HFFc6 (cell line): ENCODE measurements at regions not wholly inside any gene's neighbourhood (a gene's known extent, or its start where the extent isn't known, plus 50 kb on each side); places are given as distances from the start of the nearest gene placed in this dataset.

ENCODE experiments used
- DNase-seq: peaks from one replicate; pipeline ENCODE4 v3.0.0-alpha.2; 2018
- H3K27ac Mint-ChIP-seq: 2 replicates; pipeline ENCODE4 v1.8.0; 2020; ENCODE audit warnings: mild to moderate bottlenecking, mixed read lengths
- H3K27me3 Mint-ChIP-seq: 2 replicates; pipeline ENCODE4 v1.8.0; 2021; ENCODE audit warnings: mild to moderate bottlenecking, moderate library complexity, mixed read lengths; ENCODE audit not compliant: insufficient read depth
- H3K36me3 Mint-ChIP-seq: 2 replicates; pipeline ENCODE4 v1.8.0; 2021; ENCODE audit warnings: low read depth, mixed read lengths
- H3K4me1 Mint-ChIP-seq: 2 replicates; pipeline ENCODE4 v1.8.0; 2020; ENCODE audit warnings: low read depth, mixed read lengths
- H3K4me3 Mint-ChIP-seq: 2 replicates; pipeline ENCODE4 v1.8.0; 2020; ENCODE audit warnings: mild to moderate bottlenecking, moderate library complexity, mixed read lengths
- H3K9me3 Mint-ChIP-seq: 2 replicates; pipeline ENCODE4 v1.8.0; 2020; ENCODE audit warnings: mild to moderate bottlenecking, mixed read lengths
- TF ChIP-seq, protein P1 (sequence below): fragments of 200-600 bp; sonication (generic); IDR thresholded peaks from 2 replicates; pipeline ENCODE4 v1.5.0; 2021; ENCODE audit warnings: antibody characterized with exemption, mild to moderate bottlenecking

DNA sequence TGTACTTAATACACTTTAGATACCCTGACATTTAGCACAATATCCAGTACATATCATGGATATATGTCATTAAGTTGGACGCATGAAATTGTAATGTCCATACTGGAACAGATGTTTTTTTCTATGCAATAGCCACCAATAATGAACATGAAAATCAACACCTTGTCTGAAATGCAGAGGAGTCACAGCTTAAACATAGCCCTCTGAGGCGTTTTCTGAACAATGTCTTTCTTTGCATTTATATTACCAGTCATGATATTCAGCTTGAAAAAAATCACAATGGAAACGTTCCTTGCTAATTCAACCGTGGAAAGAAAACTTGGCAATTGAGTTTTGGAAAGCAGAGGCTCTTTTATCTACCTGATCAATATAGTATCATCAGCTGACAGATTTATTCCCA is 86.7 kb upstream of the COL11A1 start:
- TF ChIP-seq, protein P1, sequence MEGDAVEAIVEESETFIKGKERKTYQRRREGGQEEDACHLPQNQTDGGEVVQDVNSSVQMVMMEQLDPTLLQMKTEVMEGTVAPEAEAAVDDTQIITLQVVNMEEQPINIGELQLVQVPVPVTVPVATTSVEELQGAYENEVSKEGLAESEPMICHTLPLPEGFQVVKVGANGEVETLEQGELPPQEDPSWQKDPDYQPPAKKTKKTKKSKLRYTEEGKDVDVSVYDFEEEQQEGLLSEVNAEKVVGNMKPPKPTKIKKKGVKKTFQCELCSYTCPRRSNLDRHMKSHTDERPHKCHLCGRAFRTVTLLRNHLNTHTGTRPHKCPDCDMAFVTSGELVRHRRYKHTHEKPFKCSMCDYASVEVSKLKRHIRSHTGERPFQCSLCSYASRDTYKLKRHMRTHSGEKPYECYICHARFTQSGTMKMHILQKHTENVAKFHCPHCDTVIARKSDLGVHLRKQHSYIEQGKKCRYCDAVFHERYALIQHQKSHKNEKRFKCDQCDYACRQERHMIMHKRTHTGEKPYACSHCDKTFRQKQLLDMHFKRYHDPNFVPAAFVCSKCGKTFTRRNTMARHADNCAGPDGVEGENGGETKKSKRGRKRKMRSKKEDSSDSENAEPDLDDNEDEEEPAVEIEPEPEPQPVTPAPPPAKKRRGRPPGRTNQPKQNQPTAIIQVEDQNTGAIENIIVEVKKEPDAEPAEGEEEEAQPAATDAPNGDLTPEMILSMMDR: no peak
- H3K4me3 Mint-ChIP-seq: no peak overlapping the region
- DNase-seq: no peak
- no peaks in the 10 kb centered on the region for H3K9me3 Mint-ChIP-seq
- no peaks in the 10 kb centered on the region for H3K36me3 Mint-ChIP-seq
- no peaks in the 10 kb centered on the region for H3K27me3 Mint-ChIP-seq
- H3K27ac Mint-ChIP-seq: no peak overlapping the region
- peaks cover 64% of the 10 kb centered on the region for H3K4me1 Mint-ChIP-seq

DNA sequence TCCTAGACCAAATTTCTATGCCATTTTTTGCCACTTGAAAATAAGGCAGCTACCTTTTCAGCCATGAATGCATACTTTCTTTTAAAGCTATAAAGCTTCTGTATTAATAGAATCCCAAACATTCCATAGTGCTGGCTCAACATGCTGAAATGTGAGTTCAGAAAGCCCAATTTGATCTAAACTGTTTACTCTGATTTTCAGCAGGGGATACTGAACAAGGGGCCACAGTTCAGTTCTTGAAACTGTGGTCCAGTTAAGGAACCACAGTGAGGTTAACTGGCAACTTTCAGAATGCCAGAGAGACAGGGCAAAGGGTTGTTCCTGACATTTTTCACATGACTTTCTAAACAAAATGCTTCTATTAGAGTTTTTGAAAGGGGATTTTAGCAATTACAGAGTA is 85.7 kb upstream of the COL11A1 start:
- H3K4me3 Mint-ChIP-seq: peak overlapping the region; percentile 35
- peak overlapping the region; percentile 37 for H3K27ac Mint-ChIP-seq
- TF ChIP-seq, protein P1: no peak
- no peaks in the 10 kb centered on the region for H3K27me3 Mint-ChIP-seq
- H3K36me3 Mint-ChIP-seq: no peaks in the 10 kb centered on the region
- DNase-seq: peak; percentile 21
- H3K4me1 Mint-ChIP-seq: peaks cover 68% of the 10 kb centered on the region
- H3K9me3 Mint-ChIP-seq: no peaks in the 10 kb centered on the region

DNA sequence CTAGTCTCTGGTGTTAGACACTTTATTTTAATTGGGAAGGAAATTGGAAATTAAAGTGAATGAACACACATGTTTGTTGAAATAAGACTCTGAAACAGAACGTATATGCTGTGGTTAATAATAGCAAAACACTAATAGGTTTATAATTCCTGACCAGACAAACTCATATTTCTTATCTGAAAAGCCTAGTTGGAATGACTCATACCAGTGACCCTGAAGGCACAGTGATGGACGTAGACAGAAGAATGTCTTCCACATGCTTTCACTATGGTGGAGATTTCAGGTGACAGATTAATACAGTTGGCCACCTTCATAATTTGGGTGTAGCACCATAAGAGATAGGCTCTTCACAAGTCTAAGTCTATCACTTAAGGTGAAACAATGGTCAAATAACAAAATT is 83.0 kb upstream of the COL11A1 start:
- Mint-ChIP-seq H3K4me3 (peak overlapping the region; percentile 54; the same call in 1 of the 2 replicates), H3K4me1 (peaks cover 52% of the 10 kb centered on the region), H3K36me3 (no peaks in the 10 kb centered on the region), H3K27ac (peak overlapping the region; percentile 59), H3K27me3 (no peaks in the 10 kb centered on the region), H3K9me3 (no peaks in the 10 kb centered on the region)
- peak; percentile 50 for DNase-seq
- TF ChIP-seq, protein P1: no peak

DNA sequence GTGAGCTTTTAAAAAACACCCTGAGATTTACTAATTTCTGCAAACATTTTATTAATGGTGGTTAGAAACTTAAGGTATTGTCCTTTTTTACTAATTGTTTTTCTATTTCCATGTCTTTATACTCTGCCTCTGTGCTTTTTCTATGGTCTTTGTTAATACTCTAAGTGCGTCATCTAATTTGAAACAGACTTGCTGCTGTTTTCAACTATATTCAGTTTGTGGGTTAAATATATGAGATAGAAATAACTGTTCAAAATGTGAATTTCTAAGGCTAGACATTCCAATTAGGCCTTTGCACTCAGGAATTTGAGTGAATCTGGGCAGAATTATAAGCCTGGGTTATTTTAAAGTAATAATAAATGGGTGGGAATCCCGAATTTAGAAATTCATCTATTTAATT is 82.4 kb upstream of the COL11A1 start:
- Mint-ChIP-seq H3K36me3 (peaks cover under 1% of the 10 kb centered on the region; the same call in 1 of the 2 replicates), H3K4me3 (peak overlapping the region; percentile 54), H3K27me3 (no peaks in the 10 kb centered on the region), H3K9me3 (peaks cover under 1% of the 10 kb centered on the region; the same call in 1 of the 2 replicates), H3K27ac (peak overlapping the region; percentile 59), H3K4me1 (peaks cover 52% of the 10 kb centered on the region)
- DNase-seq: peak; percentile 24
- TF ChIP-seq, protein P1: no peak

DNA sequence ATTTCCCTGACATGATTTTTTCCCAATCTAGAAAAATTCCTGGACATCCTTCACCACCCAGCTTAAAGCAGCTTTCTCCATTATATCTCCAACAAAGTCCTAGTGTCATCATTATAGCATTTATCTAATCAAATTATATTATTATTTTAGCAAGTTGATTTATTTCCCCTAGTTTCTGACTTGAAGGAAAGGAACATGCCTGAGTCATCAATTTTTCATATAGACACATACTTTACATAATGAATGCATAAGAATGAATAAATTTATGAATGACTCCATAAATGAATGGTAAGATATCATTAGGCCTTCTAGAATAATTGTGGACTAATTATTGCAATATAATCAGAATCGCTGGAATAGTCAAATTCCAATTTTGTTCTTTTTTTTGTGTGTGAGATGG is 79.4 kb upstream of the COL11A1 start:
- Mint-ChIP-seq H3K4me1 (peaks cover 37% of the 10 kb centered on the region), H3K36me3 (peaks cover 10% of the 10 kb centered on the region; the same call in 1 of the 2 replicates), H3K9me3 (peaks cover 10% of the 10 kb centered on the region), H3K27ac (no peak overlapping the region), H3K27me3 (no peaks in the 10 kb centered on the region), H3K4me3 (no peak overlapping the region)
- DNase-seq: no peak
- TF ChIP-seq, protein P1: no peak

DNA sequence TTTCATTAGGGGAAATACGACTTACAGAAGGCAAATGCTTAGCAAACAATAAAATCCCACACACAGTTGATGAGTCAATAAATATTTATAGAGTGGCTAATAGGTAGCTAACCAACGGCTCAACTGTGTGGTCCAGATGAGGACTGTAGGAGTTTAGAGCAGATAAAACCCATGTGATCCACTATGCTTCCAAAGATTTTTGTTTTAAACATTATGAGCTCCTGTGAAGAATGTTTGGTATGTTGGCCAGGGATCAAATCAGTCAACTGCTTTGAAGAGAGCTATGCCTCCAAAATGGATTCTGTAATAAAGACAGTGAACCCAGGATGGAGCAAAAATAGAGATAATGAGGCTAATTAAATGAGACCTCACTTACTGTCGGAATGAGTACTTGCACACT is 72.3 kb upstream of the COL11A1 start:
- peaks cover 9% of the 10 kb centered on the region; the same call in 1 of the 2 replicates for H3K36me3 Mint-ChIP-seq

More for the DNA sequence above, 72.3 kb upstream of the COL11A1 start:
- Mint-ChIP-seq H3K4me3 (peak overlapping the region; percentile 61), H3K27me3 (no peaks in the 10 kb centered on the region), H3K4me1 (peaks cover 69% of the 10 kb centered on the region), H3K9me3 (peaks cover 9% of the 10 kb centered on the region), H3K27ac (peak overlapping the region; percentile 73)
- peak; percentile 92 for DNase-seq
- TF ChIP-seq, protein P1: no peak
